ENCODE measurements at regions not wholly inside any gene's neighbourhood (a gene's known extent, or its start where the extent isn't known, plus 50 kb on each side); places are given as distances from the start of the nearest gene placed in this dataset.

GRCh38 chrX:140088438-140088837, 123.1 kb upstream of the CXorf66 start:
- Histone ChIP-seq H3K27me3 (ENCODE audit: insufficient read depth) (peaks cover 5% of the 10 kb centered on the region; the same call in 1 of the 2 replicates), H3K9me2 (ENCODE audit: insufficient read depth) (no peaks in the 10 kb centered on the region), H3F3A (replicated peaks; ENCODE audit: low read depth) (no peaks in the 10 kb centered on the region), H3K27ac (ENCODE audit: low read depth) (no peak overlapping the region), H3K4me1 (ENCODE audit: insufficient read depth) (peaks cover 16% of the 10 kb centered on the region; the same call in 1 of the 2 replicates), H3K79me2 (replicated peaks; ENCODE audit: insufficient read depth) (no peaks in the 10 kb centered on the region), H3K4me2 (no peak overlapping the region), H3K36me3 (ENCODE audit: insufficient read depth) (no peaks in the 10 kb centered on the region), H2AFZ (no peak overlapping the region), H4K20me1 (replicated peaks; ENCODE audit: insufficient read depth) (no peaks in the 10 kb centered on the region), H3K4me3 (no peak overlapping the region)
- H3K27me3 Mint-ChIP-seq (ENCODE audit: insufficient read depth, low read depth, poor library complexity), result peaks cover 2% of the 10 kb centered on the region
- no peak for DNase-seq (ENCODE audit: low spot score)
- no peaks in the 10 kb centered on the region; the same call in 2 of the 3 replicates for H3K9me3 Mint-ChIP-seq
- H3K27ac Mint-ChIP-seq, result no peak overlapping the region
- TF ChIP-seq JUNB (IDR thresholded peaks at IDR 0.05; ENCODE audit: unreplicated experiment) (no peak), CREB1 (CRISPR knock-in tag; IDR thresholded peaks at IDR 0.05; ENCODE audit: low read depth) (no peak), STAT1 (IDR thresholded peaks at IDR 0.05; ENCODE audit: unreplicated experiment) (no peak), EZH2phosphoT487 (IDR thresholded peaks at IDR 0.05; ENCODE audit: unreplicated experiment) (no peak), REST (IDR thresholded peaks at IDR 0.05; ENCODE audit: unreplicated experiment) (no peak), ETS1 (IDR thresholded peaks at IDR 0.05) (no peak), POLR2AphosphoS5 (IDR thresholded peaks at IDR 0.05; ENCODE audit: low read depth) (no peak)
- ATAC-seq, result no peak
- no peak overlapping the region for H3K4me3 Mint-ChIP-seq
- peaks cover 18% of the 10 kb centered on the region for H3K4me1 Mint-ChIP-seq
- H3K36me3 Mint-ChIP-seq (ENCODE audit: low read depth), result no peaks in the 10 kb centered on the region

GRCh38 chrX:140087875-140088274, 122.6 kb upstream of the CXorf66 start:
- TF ChIP-seq CREB1 (CRISPR knock-in tag; IDR thresholded peaks at IDR 0.05; ENCODE audit: low read depth), result no peak
- no peak for TF ChIP-seq ETS1 (IDR thresholded peaks at IDR 0.05)
- no peak for TF ChIP-seq NANOG (IDR thresholded peaks at IDR 0.05; ENCODE audit: borderline replicate concordance)
- no peak for TF ChIP-seq STAT1 (IDR thresholded peaks at IDR 0.05; ENCODE audit: unreplicated experiment)
- H3K4me3 Mint-ChIP-seq, result no peak overlapping the region
- Histone ChIP-seq H3F3A (replicated peaks; ENCODE audit: low read depth) (no peaks in the 10 kb centered on the region), H2AFZ (no peak overlapping the region), H3K9me2 (ENCODE audit: insufficient read depth) (no peaks in the 10 kb centered on the region), H3K79me2 (replicated peaks; ENCODE audit: insufficient read depth) (no peaks in the 10 kb centered on the region), H3K4me1 (ENCODE audit: insufficient read depth) (peaks cover 16% of the 10 kb centered on the region; the same call in 1 of the 2 replicates), H3K36me3 (ENCODE audit: insufficient read depth) (no peaks in the 10 kb centered on the region), H3K4me2 (0 out of 2 replicates have a peak overlapping the region, but pooled peaks have one; percentile 16), H3K4me3 (no peak overlapping the region), H3K27me3 (ENCODE audit: insufficient read depth) (peaks cover 5% of the 10 kb centered on the region; the same call in 1 of the 2 replicates), H3K27ac (ENCODE audit: low read depth) (no peak overlapping the region), H4K20me1 (replicated peaks; ENCODE audit: insufficient read depth) (no peaks in the 10 kb centered on the region)
- ATAC-seq, result no peak
- no peaks in the 10 kb centered on the region for H3K36me3 Mint-ChIP-seq (ENCODE audit: low read depth)
- H3K27ac Mint-ChIP-seq, result no peak overlapping the region
- peaks cover 18% of the 10 kb centered on the region for H3K4me1 Mint-ChIP-seq
- H3K9me3 Mint-ChIP-seq, result no peaks in the 10 kb centered on the region; the same call in 2 of the 3 replicates
- peaks cover 2% of the 10 kb centered on the region for H3K27me3 Mint-ChIP-seq (ENCODE audit: insufficient read depth, low read depth, poor library complexity)
- DNase-seq (ENCODE audit: low spot score), result peak; percentile 5

Data from GM23338 (cell line).